ENCODE measurements at regions not wholly inside any gene's neighbourhood (a gene's known extent, or its start where the extent isn't known, plus 50 kb on each side); places are given as distances from the start of the nearest gene placed in this dataset.

GRCh38 chr11:109698237-109698636 is 276.2 kb downstream of the C11orf87 start:
- no peaks in the 10 kb centered on the region for H3K4me1 ChIP-seq (ENCODE audit: insufficient read depth)
- no peak for TF ChIP-seq CTCF (IDR thresholded peaks at IDR 0.05; ENCODE audit: poor library complexity)
- TF ChIP-seq EZH2phosphoT487 (IDR thresholded peaks at IDR 0.05; ENCODE audit: low read depth, severe bottlenecking, unreplicated experiment): no peak
- no peak for TF ChIP-seq EZH2 (IDR thresholded peaks at IDR 0.05; ENCODE audit: borderline replicate concordance)
- H3K4me2 ChIP-seq: no peak overlapping the region

GRCh38 chr11:109704432-109704831 is 282.4 kb downstream of the C11orf87 start:
- Histone ChIP-seq H3K4me1 (ENCODE audit: insufficient read depth) (no peaks in the 10 kb centered on the region), H4K20me1 (ENCODE audit: insufficient read depth, poor library complexity, severe bottlenecking) (no peaks in the 10 kb centered on the region), H3K4me3 (no peak overlapping the region), H3K36me3 (replicated peaks; ENCODE audit: insufficient read depth, low read depth) (no peaks in the 10 kb centered on the region), H3K79me2 (no peaks in the 10 kb centered on the region), H3K27me3 (no peaks in the 10 kb centered on the region), H2AFZ (no peak overlapping the region), H3K9me3 (ENCODE audit: low read depth) (no peaks in the 10 kb centered on the region), H3K4me2 (no peak overlapping the region), H3K9me2 (replicated peaks; ENCODE audit: insufficient read depth) (no peaks in the 10 kb centered on the region), H3K27ac (no peak overlapping the region)
- TF ChIP-seq EZH2phosphoT487 (IDR thresholded peaks at IDR 0.05; ENCODE audit: low read depth, severe bottlenecking, unreplicated experiment) (no peak), EZH2 (IDR thresholded peaks at IDR 0.05; ENCODE audit: borderline replicate concordance) (no peak), CTCF (IDR thresholded peaks at IDR 0.05; ENCODE audit: poor library complexity) (no peak)
- WGBS (ENCODE audit: low lambda C conversion rate, missing lambda C conversion rate): 47% methylated on average over 4 of the region's 4 CpGs
- no peak for DNase-seq (ENCODE audit: low spot score)

More at GRCh38 chr11:109698237-109698636, 276.2 kb downstream of the C11orf87 start:
- no peak for DNase-seq (ENCODE audit: low spot score)
- Histone ChIP-seq H4K20me1 (ENCODE audit: insufficient read depth, poor library complexity, severe bottlenecking) (no peaks in the 10 kb centered on the region), H2AFZ (no peak overlapping the region), H3K79me2 (no peaks in the 10 kb centered on the region), H3K27me3 (no peaks in the 10 kb centered on the region), H3K27ac (no peak overlapping the region), H3K9me3 (ENCODE audit: low read depth) (no peaks in the 10 kb centered on the region), H3K9me2 (replicated peaks; ENCODE audit: insufficient read depth) (no peaks in the 10 kb centered on the region), H3K4me3 (no peak overlapping the region), H3K36me3 (replicated peaks; ENCODE audit: insufficient read depth, low read depth) (no peaks in the 10 kb centered on the region)

- Histone ChIP-seq H3K9me3 (ENCODE audit: low read depth) (no peaks in the 10 kb centered on the region), H3K4me1 (ENCODE audit: insufficient read depth) (no peaks in the 10 kb centered on the region), H3K9me2 (replicated peaks; ENCODE audit: insufficient read depth) (no peaks in the 10 kb centered on the region), H3K36me3 (replicated peaks; ENCODE audit: insufficient read depth, low read depth) (no peaks in the 10 kb centered on the region), H3K27me3 (no peaks in the 10 kb centered on the region), H4K20me1 (ENCODE audit: insufficient read depth, poor library complexity, severe bottlenecking) (no peaks in the 10 kb centered on the region), H2AFZ (no peak overlapping the region), H3K4me3 (no peak overlapping the region), H3K27ac (no peak overlapping the region), H3K79me2 (no peaks in the 10 kb centered on the region), H3K4me2 (no peak overlapping the region)
- DNase-seq (ENCODE audit: low spot score): no peak
- WGBS (ENCODE audit: low lambda C conversion rate, missing lambda C conversion rate): 100% methylated on average over 1 of the region's 1 CpG
- no peak for TF ChIP-seq EZH2phosphoT487 (IDR thresholded peaks at IDR 0.05; ENCODE audit: low read depth, severe bottlenecking, unreplicated experiment)
- no peak for TF ChIP-seq CTCF (IDR thresholded peaks at IDR 0.05; ENCODE audit: poor library complexity)
- no peak for TF ChIP-seq EZH2 (IDR thresholded peaks at IDR 0.05; ENCODE audit: borderline replicate concordance)
Observed at GRCh38 chr11:109706945-109707344, 285.0 kb downstream of the C11orf87 start.

GRCh38 chr11:109707411-109707810 is 285.4 kb downstream of the C11orf87 start:
- Histone ChIP-seq H3K27ac (no peak overlapping the region), H3K4me3 (no peak overlapping the region), H3K9me3 (ENCODE audit: low read depth) (no peaks in the 10 kb centered on the region), H3K79me2 (no peaks in the 10 kb centered on the region), H4K20me1 (ENCODE audit: insufficient read depth, poor library complexity, severe bottlenecking) (no peaks in the 10 kb centered on the region), H3K9me2 (replicated peaks; ENCODE audit: insufficient read depth) (no peaks in the 10 kb centered on the region), H3K36me3 (replicated peaks; ENCODE audit: insufficient read depth, low read depth) (no peaks in the 10 kb centered on the region), H3K27me3 (no peaks in the 10 kb centered on the region), H3K4me1 (ENCODE audit: insufficient read depth) (no peaks in the 10 kb centered on the region), H2AFZ (no peak overlapping the region), H3K4me2 (no peak overlapping the region)
- DNase-seq (ENCODE audit: low spot score): no peak
- WGBS (ENCODE audit: low lambda C conversion rate, missing lambda C conversion rate): 71% methylated on average over 2 of the region's 2 CpGs
- no peak for TF ChIP-seq EZH2 (IDR thresholded peaks at IDR 0.05; ENCODE audit: borderline replicate concordance)
- no peak for TF ChIP-seq CTCF (IDR thresholded peaks at IDR 0.05; ENCODE audit: poor library complexity)
- TF ChIP-seq EZH2phosphoT487 (IDR thresholded peaks at IDR 0.05; ENCODE audit: low read depth, severe bottlenecking, unreplicated experiment): no peak
